ENCODE measurements at regions not wholly inside any gene's neighbourhood (a gene's known extent, or its start where the extent isn't known, plus 50 kb on each side); places are given as distances from the start of the nearest gene placed in this dataset.
"Not testable (repeated sequence)": the region's sequence is repeated elsewhere in the genome, so short reads cannot be mapped to it uniquely, and the experiment has no call there.

- in situ Hi-C loops (cut with MboI; ENCODE audit: low sequenced_read_pairs, unreplicated experiment): no loop called here
- DNase-seq (ENCODE audit: low spot score): no peak
- no peak for TF ChIP-seq CTCF (IDR thresholded peaks at IDR 0.05; ENCODE audit: borderline replicate concordance, control extremely low read depth, extremely low read depth, insufficient read depth, missing control alignments)
Observed at GRCh38 chr4:159706704-159707103, 603.8 kb downstream of the RAPGEF2 start.

- in situ Hi-C loops (cut with MboI; ENCODE audit: low sequenced_read_pairs, unreplicated experiment); DNase-seq (ENCODE audit: low spot score): not testable (repeated sequence)
Observed at GRCh38 chr4:159715180-159715579, 612.3 kb downstream of the RAPGEF2 start.

- no peak for TF ChIP-seq CTCF (IDR thresholded peaks at IDR 0.05; ENCODE audit: borderline replicate concordance, control extremely low read depth, extremely low read depth, insufficient read depth, missing control alignments)
- no peak for DNase-seq (ENCODE audit: low spot score)
- in situ Hi-C loops (cut with MboI; ENCODE audit: low sequenced_read_pairs, unreplicated experiment): no loop called here
Observed at GRCh38 chr4:159719531-159719930, 616.7 kb downstream of the RAPGEF2 start.

- in situ Hi-C loops (cut with MboI; ENCODE audit: low sequenced_read_pairs, unreplicated experiment): no loop called here
- no peak for TF ChIP-seq CTCF (IDR thresholded peaks at IDR 0.05; ENCODE audit: borderline replicate concordance, control extremely low read depth, extremely low read depth, insufficient read depth, missing control alignments)
- DNase-seq (ENCODE audit: low spot score): no peak
Observed at GRCh38 chr4:159722052-159722451, 619.2 kb downstream of the RAPGEF2 start.

GRCh38 chr4:159722918-159723317 is 620.0 kb downstream of the RAPGEF2 start:
- in situ Hi-C loops (cut with MboI; ENCODE audit: low sequenced_read_pairs, unreplicated experiment): no loop called here
- no peak for TF ChIP-seq CTCF (IDR thresholded peaks at IDR 0.05; ENCODE audit: borderline replicate concordance, control extremely low read depth, extremely low read depth, insufficient read depth, missing control alignments)
- no peak for DNase-seq (ENCODE audit: low spot score)

- in situ Hi-C loops (cut with MboI; ENCODE audit: low sequenced_read_pairs, unreplicated experiment): no loop called here
- TF ChIP-seq CTCF (IDR thresholded peaks at IDR 0.05; ENCODE audit: borderline replicate concordance, control extremely low read depth, extremely low read depth, insufficient read depth, missing control alignments): no peak
- DNase-seq (ENCODE audit: low spot score): no peak
Observed at GRCh38 chr4:159723341-159724048, 620.6 kb downstream of the RAPGEF2 start.

GRCh38 chr4:159725571-159725970 is 622.7 kb downstream of the RAPGEF2 start:
- DNase-seq (ENCODE audit: low spot score): no peak
- in situ Hi-C loops (cut with MboI; ENCODE audit: low sequenced_read_pairs, unreplicated experiment): no loop called here
- no peak for TF ChIP-seq CTCF (IDR thresholded peaks at IDR 0.05; ENCODE audit: borderline replicate concordance, control extremely low read depth, extremely low read depth, insufficient read depth, missing control alignments)

Measured in GM13976 (cell line).